ENCODE measurements at regions not wholly inside any gene's neighbourhood (a gene's known extent, or its start where the extent isn't known, plus 50 kb on each side); places are given as distances from the start of the nearest gene placed in this dataset.
"Not testable (repeated sequence)": the region's sequence is repeated elsewhere in the genome, so short reads cannot be mapped to it uniquely, and the experiment has no call there.

GRCh38 chr21:6556516-6556915 is 3964.9 kb upstream of the TPTE start:
- DNase-seq (ENCODE audit: low read depth), result not testable (repeated sequence)

- not testable (repeated sequence) for DNase-seq (ENCODE audit: low read depth)
Observed at GRCh38 chr21:6557415-6557814, 3964.0 kb upstream of the TPTE start.

- not testable (repeated sequence) for DNase-seq (ENCODE audit: low read depth)
Observed at GRCh38 chr21:6561168-6561567, 3960.2 kb upstream of the TPTE start.

- DNase-seq (ENCODE audit: low read depth), result not testable (repeated sequence)
Observed at GRCh38 chr21:6561578-6561977, 3959.8 kb upstream of the TPTE start.

GRCh38 chr21:6564543-6565166 is 3956.7 kb upstream of the TPTE start:
- not testable (repeated sequence) for DNase-seq (ENCODE audit: low read depth)

- DNase-seq (ENCODE audit: low read depth), result peak; percentile 14
Observed at GRCh38 chr21:6565190-6566094, 3955.9 kb upstream of the TPTE start.

GRCh38 chr21:6567542-6567941 is 3953.8 kb upstream of the TPTE start:
- DNase-seq (ENCODE audit: low read depth), result not testable (repeated sequence)

- DNase-seq (ENCODE audit: low read depth), result not testable (repeated sequence)
Observed at GRCh38 chr21:6569152-6569551, 3952.2 kb upstream of the TPTE start.

GRCh38 chr21:6569587-6570392 is 3951.6 kb upstream of the TPTE start:
- not testable (repeated sequence) for DNase-seq (ENCODE audit: low read depth)

GRCh38 chr21:6570700-6571368 is 3950.5 kb upstream of the TPTE start:
- DNase-seq (ENCODE audit: low read depth), result not testable (repeated sequence)

GRCh38 chr21:6573576-6573975 is 3947.8 kb upstream of the TPTE start:
- DNase-seq (ENCODE audit: low read depth), result not testable (repeated sequence)

- not testable (repeated sequence) for DNase-seq (ENCODE audit: low read depth)
Observed at GRCh38 chr21:6579801-6580200, 3941.6 kb upstream of the TPTE start.

Data from Daoy (cell line).